ENCODE measurements at regions not wholly inside any gene's neighbourhood (a gene's known extent, or its start where the extent isn't known, plus 50 kb on each side); places are given as distances from the start of the nearest gene placed in this dataset.
"Not testable (repeated sequence)": the region's sequence is repeated elsewhere in the genome, so short reads cannot be mapped to it uniquely, and the experiment has no call there.

GRCh38 chr14:105745433-105746123 lies 219.2 kb downstream of the TMEM121 start:
- H3K9me3 Mint-ChIP-seq (ENCODE audit: low read depth): peaks cover 13% of the 10 kb centered on the region

GRCh38 chr14:105746124-105746514 lies 219.7 kb downstream of the TMEM121 start:
- no peak for TF ChIP-seq CTCF (IDR thresholded peaks at IDR 0.05; ENCODE audit: unreplicated experiment)
- Mint-ChIP-seq H3K9me3 (ENCODE audit: low read depth) (peaks cover 14% of the 10 kb centered on the region), H3K27me3 (no peaks in the 10 kb centered on the region), H3K4me1 (ENCODE audit: low read depth) (no peaks in the 10 kb centered on the region), H3K4me3 (ENCODE audit: low read depth) (no peak overlapping the region), H3K27ac (no peak overlapping the region), H3K36me3 (ENCODE audit: insufficient read depth) (no peaks in the 10 kb centered on the region)
- no peak for DNase-seq (ENCODE audit: low spot score, unreplicated experiment)

More at GRCh38 chr14:105745433-105746123, 219.2 kb downstream of the TMEM121 start:
- Mint-ChIP-seq H3K27ac (no peak overlapping the region), H3K4me1 (ENCODE audit: low read depth) (no peaks in the 10 kb centered on the region), H3K4me3 (ENCODE audit: low read depth) (no peak overlapping the region), H3K36me3 (ENCODE audit: insufficient read depth) (no peaks in the 10 kb centered on the region), H3K27me3 (no peaks in the 10 kb centered on the region)
- no peak for TF ChIP-seq CTCF (IDR thresholded peaks at IDR 0.05; ENCODE audit: unreplicated experiment)
- no peak for DNase-seq (ENCODE audit: low spot score, unreplicated experiment)

- H3K27me3 Mint-ChIP-seq; H3K27ac Mint-ChIP-seq; H3K4me1 Mint-ChIP-seq (ENCODE audit: low read depth); H3K36me3 Mint-ChIP-seq (ENCODE audit: insufficient read depth); DNase-seq (ENCODE audit: low spot score, unreplicated experiment); H3K4me3 Mint-ChIP-seq (ENCODE audit: low read depth): not testable (repeated sequence)
- peaks cover 13% of the 10 kb centered on the region for H3K9me3 Mint-ChIP-seq (ENCODE audit: low read depth)
These were observed 220.6 kb downstream of the TMEM121 start for GRCh38 chr14:105746800-105747502.

- H3K9me3 Mint-ChIP-seq (ENCODE audit: low read depth): not testable (repeated sequence)
These were observed 221.3 kb downstream of the TMEM121 start for GRCh38 chr14:105747503-105748203.

GRCh38 chr14:105748204-105748578 lies 221.8 kb downstream of the TMEM121 start:
- no peak overlapping the region for H3K4me3 Mint-ChIP-seq (ENCODE audit: low read depth)
- no peaks in the 10 kb centered on the region for H3K4me1 Mint-ChIP-seq (ENCODE audit: low read depth)
- H3K9me3 Mint-ChIP-seq (ENCODE audit: low read depth): peaks cover 9% of the 10 kb centered on the region
- TF ChIP-seq CTCF (IDR thresholded peaks at IDR 0.05; ENCODE audit: unreplicated experiment): no peak
- no peak for DNase-seq (ENCODE audit: low spot score, unreplicated experiment)
- H3K27me3 Mint-ChIP-seq: no peaks in the 10 kb centered on the region
- no peaks in the 10 kb centered on the region for H3K36me3 Mint-ChIP-seq (ENCODE audit: insufficient read depth)
- H3K27ac Mint-ChIP-seq: no peak overlapping the region

More at GRCh38 chr14:105747503-105748203, 221.3 kb downstream of the TMEM121 start:
- H3K27me3 Mint-ChIP-seq; H3K4me1 Mint-ChIP-seq (ENCODE audit: low read depth); H3K4me3 Mint-ChIP-seq (ENCODE audit: low read depth); H3K36me3 Mint-ChIP-seq (ENCODE audit: insufficient read depth); DNase-seq (ENCODE audit: low spot score, unreplicated experiment); H3K27ac Mint-ChIP-seq: not testable (repeated sequence)

GRCh38 chr14:105748710-105749109 lies 222.3 kb downstream of the TMEM121 start:
- not testable (repeated sequence) for DNase-seq (ENCODE audit: low spot score, unreplicated experiment); H3K36me3 Mint-ChIP-seq (ENCODE audit: insufficient read depth); H3K4me3 Mint-ChIP-seq (ENCODE audit: low read depth); H3K27ac Mint-ChIP-seq; H3K4me1 Mint-ChIP-seq (ENCODE audit: low read depth); H3K27me3 Mint-ChIP-seq
- H3K9me3 Mint-ChIP-seq (ENCODE audit: low read depth): peaks cover 12% of the 10 kb centered on the region

- H3K27ac Mint-ChIP-seq: not testable (repeated sequence)
These were observed 223.6 kb downstream of the TMEM121 start for GRCh38 chr14:105749870-105750541.

GRCh38 chr14:105751291-105751751 lies 224.9 kb downstream of the TMEM121 start:
- H3K4me3 Mint-ChIP-seq (ENCODE audit: low read depth); H3K27ac Mint-ChIP-seq; H3K4me1 Mint-ChIP-seq (ENCODE audit: low read depth); DNase-seq (ENCODE audit: low spot score, unreplicated experiment); H3K36me3 Mint-ChIP-seq (ENCODE audit: insufficient read depth); H3K27me3 Mint-ChIP-seq: not testable (repeated sequence)
- H3K9me3 Mint-ChIP-seq (ENCODE audit: low read depth): peaks cover 25% of the 10 kb centered on the region

More at GRCh38 chr14:105749870-105750541, 223.6 kb downstream of the TMEM121 start:
- not testable (repeated sequence) for H3K27me3 Mint-ChIP-seq; H3K36me3 Mint-ChIP-seq (ENCODE audit: insufficient read depth); H3K4me1 Mint-ChIP-seq (ENCODE audit: low read depth); DNase-seq (ENCODE audit: low spot score, unreplicated experiment); H3K4me3 Mint-ChIP-seq (ENCODE audit: low read depth)
- peaks cover 20% of the 10 kb centered on the region for H3K9me3 Mint-ChIP-seq (ENCODE audit: low read depth)

GRCh38 chr14:105752420-105752819 lies 226.0 kb downstream of the TMEM121 start:
- not testable (repeated sequence) for H3K36me3 Mint-ChIP-seq (ENCODE audit: insufficient read depth); DNase-seq (ENCODE audit: low spot score, unreplicated experiment); H3K27me3 Mint-ChIP-seq; H3K4me1 Mint-ChIP-seq (ENCODE audit: low read depth); H3K27ac Mint-ChIP-seq; H3K4me3 Mint-ChIP-seq (ENCODE audit: low read depth)
- peaks cover 32% of the 10 kb centered on the region for H3K9me3 Mint-ChIP-seq (ENCODE audit: low read depth)

Measured in progenitor cell of endocrine pancreas (in vitro differentiated cells).